D721Med (cell line): ENCODE measurements at regions not wholly inside any gene's neighbourhood (a gene's known extent, or its start where the extent isn't known, plus 50 kb on each side); places are given as distances from the start of the nearest gene placed in this dataset.
"Not testable (repeated sequence)": the region's sequence is repeated elsewhere in the genome, so short reads cannot be mapped to it uniquely, and the experiment has no call there.

Experiments
- DNase-seq: peaks from one replicate; pipeline ENCODE4 v3.0.0; 2011; ENCODE audit warnings: low spot score; ENCODE audit not compliant: insufficient read length
- FAIRE-seq: peaks from 2 replicates; lab custom pipeline; 2011; peaks lifted over from hg19 to GRCh38; lab: Jason Lieb, UNC
- TF ChIP-seq, protein P1 (sequence below): IDR thresholded peaks from 2 replicates; pipeline ENCODE4 v1.5.1; 2012; ENCODE audit warnings: mild to moderate bottlenecking, control low read depth; ENCODE audit not compliant: insufficient read depth; ENCODE audit errors: missing control alignments

- TF ChIP-seq, protein P1, sequence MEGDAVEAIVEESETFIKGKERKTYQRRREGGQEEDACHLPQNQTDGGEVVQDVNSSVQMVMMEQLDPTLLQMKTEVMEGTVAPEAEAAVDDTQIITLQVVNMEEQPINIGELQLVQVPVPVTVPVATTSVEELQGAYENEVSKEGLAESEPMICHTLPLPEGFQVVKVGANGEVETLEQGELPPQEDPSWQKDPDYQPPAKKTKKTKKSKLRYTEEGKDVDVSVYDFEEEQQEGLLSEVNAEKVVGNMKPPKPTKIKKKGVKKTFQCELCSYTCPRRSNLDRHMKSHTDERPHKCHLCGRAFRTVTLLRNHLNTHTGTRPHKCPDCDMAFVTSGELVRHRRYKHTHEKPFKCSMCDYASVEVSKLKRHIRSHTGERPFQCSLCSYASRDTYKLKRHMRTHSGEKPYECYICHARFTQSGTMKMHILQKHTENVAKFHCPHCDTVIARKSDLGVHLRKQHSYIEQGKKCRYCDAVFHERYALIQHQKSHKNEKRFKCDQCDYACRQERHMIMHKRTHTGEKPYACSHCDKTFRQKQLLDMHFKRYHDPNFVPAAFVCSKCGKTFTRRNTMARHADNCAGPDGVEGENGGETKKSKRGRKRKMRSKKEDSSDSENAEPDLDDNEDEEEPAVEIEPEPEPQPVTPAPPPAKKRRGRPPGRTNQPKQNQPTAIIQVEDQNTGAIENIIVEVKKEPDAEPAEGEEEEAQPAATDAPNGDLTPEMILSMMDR: no peak
- FAIRE-seq (no peak), DNase-seq (no peak)
These were observed 119.0 kb upstream of the PPP2R5A start for GRCh38 chr1:212166244-212166643.

DNA sequence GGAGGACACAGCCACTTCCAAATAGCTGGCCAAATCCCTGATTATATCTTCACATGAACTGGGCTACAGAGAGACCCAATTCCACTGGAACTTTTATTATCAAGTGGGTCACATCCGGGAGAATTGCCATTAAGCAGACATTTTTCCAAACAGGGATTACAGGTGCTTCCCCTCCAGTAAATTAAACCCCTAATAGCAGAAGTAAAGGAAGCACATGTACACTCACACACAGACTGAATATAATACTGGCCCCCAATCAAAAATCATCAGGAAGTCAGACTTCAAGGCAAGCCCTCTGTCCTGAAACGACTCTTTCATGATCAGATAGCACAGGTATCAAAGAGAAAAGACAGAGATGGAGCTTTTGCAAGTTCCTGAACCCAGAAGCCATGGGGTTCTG is 118.6 kb upstream of the PPP2R5A start:
- no peak for DNase-seq
- TF ChIP-seq, protein P1: no peak
- no peak for FAIRE-seq

- DNase-seq (no peak), FAIRE-seq (no peak)
- TF ChIP-seq, protein P1: no peak
These were observed 118.1 kb upstream of the PPP2R5A start for GRCh38 chr1:212167098-212167497.

- no peak for DNase-seq
- TF ChIP-seq, protein P1: no peak
- no peak for FAIRE-seq
These were observed 111.6 kb upstream of the PPP2R5A start for GRCh38 chr1:212173567-212173966.

DNA sequence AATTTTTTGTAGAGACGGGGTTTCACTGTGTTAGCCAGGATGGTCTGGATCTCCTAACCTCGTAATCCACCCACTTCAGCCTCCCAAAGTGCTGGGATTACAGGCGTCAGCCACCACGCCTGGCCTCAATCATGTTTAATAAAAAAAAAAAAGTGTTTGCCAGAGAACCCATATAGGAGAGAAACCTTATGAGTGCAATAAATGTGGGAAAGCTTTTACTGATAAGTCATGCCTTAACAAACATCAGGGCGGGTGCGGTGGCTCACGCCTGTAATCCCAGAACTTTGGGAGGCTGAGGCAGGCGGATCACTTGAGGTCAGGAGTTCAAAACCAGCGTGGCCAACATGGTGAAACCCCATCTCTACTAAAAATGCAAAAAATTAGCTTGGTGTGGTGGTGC is 110.9 kb upstream of the PPP2R5A start:
- DNase-seq: not testable (repeated sequence)

GRCh38 chr1:212177542-212177941 is 107.7 kb upstream of the PPP2R5A start:
- no peak for FAIRE-seq

More for the DNA sequence above, 110.9 kb upstream of the PPP2R5A start:
- not testable (repeated sequence) for FAIRE-seq

DNA sequence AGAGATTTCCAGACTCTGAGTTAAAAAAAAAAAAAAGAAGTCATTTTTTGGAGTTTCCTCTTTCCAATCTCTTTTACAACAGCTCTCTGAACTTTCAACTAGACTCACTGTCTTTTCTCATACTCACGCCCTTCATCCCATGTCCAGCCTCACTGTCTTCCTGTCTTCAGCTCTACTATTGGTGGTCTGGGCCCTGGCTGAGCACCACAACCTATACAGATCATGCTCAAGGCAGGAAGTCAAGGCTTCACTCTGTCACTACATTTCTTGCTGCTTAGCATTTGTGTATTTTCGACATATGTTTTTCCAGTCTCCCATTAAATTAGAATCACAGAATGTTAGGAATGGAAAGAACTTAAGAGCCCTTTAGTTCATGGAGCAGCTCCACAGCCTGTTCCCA is 106.4 kb upstream of the PPP2R5A start:
- FAIRE-seq: no peak
- TF ChIP-seq, protein P1: no peak
- DNase-seq: no peak

More at GRCh38 chr1:212177542-212177941, 107.7 kb upstream of the PPP2R5A start:
- DNase-seq: no peak
- TF ChIP-seq, protein P1: no peak
